Stimulated activated effector memory CD8-positive, alpha-beta T cell treated with anti-CD3 and anti-CD28 coated beads, Interleukin-12 subunit alpha, Interleukin-12 subunit beta, amount 100 ng/mL, for 72 hours (primary cell): ENCODE measurements at regions not wholly inside any gene's neighbourhood (a gene's known extent, or its start where the extent isn't known, plus 50 kb on each side); places are given as distances from the start of the nearest gene placed in this dataset.
A peak's percentile ranks its signal among the peaks of the same experiment; 100 is the strongest.

Experiments used
- ATAC-seq: fragments of 150-1000 bp; cut with Tn5 transposase; 2 replicates; pipeline ENCODE4 v1.10.0; 2021
- DNase-seq, 2 donors: peaks; one replicate each; pipeline ENCODE4 v3.0.0; 2021 to 2022; ENCODE audit warnings: low spot score in 2 of 2
- H3K27ac Mint-ChIP-seq: one replicate; pipeline ENCODE4 v1.8.0; 2022; ENCODE audit warnings: mild to moderate bottlenecking, mixed read lengths
- H3K36me3 Mint-ChIP-seq: one replicate; pipeline ENCODE4 v1.8.0; 2022; ENCODE audit warnings: mild to moderate bottlenecking, mixed read lengths
- H3K4me1 Mint-ChIP-seq: one replicate; pipeline ENCODE4 v1.8.0; 2022; ENCODE audit warnings: mixed read lengths
- H3K4me3 Mint-ChIP-seq: one replicate; pipeline ENCODE4 v1.8.0; 2022; ENCODE audit warnings: mild to moderate bottlenecking, mixed read lengths
- H3K9me3 Mint-ChIP-seq: one replicate; pipeline ENCODE4 v1.8.0; 2022; ENCODE audit warnings: mixed read lengths

DNA sequence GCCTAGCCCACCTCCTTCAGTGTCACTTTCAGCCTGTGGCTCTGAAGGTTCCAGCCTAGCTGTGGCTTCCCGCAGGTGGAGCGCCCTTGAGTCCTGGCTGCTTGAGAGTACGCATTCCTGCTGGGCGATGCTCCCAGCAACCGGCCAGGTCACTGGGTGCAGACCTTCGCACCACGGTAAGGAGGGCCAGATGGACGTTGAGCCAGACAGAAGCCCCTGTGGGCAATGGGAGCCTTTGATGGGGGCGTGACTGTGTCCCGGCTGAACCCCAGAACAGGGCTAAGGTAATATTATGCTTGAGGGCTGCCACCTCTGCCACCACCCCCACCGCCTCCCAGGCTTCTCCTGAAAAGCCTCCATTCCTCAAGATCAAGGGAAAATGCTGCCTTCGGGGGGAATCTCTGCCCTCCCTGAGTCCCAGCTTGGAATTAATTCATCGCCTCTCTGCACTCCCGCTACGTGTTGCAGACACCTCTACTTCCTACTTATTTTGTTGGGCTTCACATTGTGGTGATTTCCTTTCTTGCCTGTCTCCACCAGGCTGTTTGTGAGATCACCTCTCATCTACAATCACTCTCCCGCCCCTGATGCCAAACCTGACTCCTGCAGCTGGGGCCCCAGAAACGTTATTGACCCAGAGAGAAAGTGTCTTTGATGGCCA lies 144.9 kb upstream of the NECTIN1 start:
- DNase-seq: no peak
- Mint-ChIP-seq H3K36me3 (no peaks in the 10 kb centered on the region), H3K9me3 (no peaks in the 10 kb centered on the region), H3K27ac (no peak overlapping the region), H3K4me1 (no peaks in the 10 kb centered on the region), H3K4me3 (no peak overlapping the region)
- no peak for ATAC-seq

DNA sequence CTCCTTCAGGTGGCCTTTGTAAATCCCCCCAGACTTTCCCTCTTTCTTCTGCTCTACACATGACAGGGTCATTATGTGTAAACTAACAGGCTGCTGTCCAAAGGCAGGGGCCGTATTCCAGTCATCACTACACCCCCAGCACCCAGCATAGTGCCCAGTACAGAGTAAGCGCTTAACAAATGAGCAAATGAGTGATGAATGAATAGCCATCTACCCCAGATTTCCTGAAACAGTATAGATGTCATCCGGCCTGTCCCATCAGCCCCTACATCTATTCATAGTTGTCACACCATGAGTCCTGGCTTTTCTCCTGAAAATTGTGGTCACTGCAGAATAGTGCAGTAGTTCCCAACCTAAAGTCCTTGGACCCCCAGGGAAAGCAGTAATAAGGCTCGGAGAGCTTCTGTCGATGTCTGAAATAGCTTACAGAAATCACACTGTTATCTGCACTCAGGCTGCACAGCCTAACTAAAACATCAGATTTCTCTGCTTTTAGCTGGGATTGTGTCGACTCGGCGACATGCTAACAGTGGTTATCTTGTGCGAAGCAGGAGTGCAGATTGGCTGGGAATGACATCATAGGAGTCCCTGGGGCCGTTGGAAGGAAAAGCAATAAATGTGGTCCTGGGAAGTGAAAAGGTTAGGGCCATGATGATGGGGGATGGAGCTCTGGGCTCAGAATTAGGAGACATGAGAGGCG lies 143.8 kb upstream of the NECTIN1 start:
- Mint-ChIP-seq H3K27ac (no peak overlapping the region), H3K4me3 (no peak overlapping the region), H3K4me1 (no peaks in the 10 kb centered on the region), H3K36me3 (no peaks in the 10 kb centered on the region), H3K9me3 (no peaks in the 10 kb centered on the region)
- no peak for ATAC-seq
- DNase-seq: no peak

DNA sequence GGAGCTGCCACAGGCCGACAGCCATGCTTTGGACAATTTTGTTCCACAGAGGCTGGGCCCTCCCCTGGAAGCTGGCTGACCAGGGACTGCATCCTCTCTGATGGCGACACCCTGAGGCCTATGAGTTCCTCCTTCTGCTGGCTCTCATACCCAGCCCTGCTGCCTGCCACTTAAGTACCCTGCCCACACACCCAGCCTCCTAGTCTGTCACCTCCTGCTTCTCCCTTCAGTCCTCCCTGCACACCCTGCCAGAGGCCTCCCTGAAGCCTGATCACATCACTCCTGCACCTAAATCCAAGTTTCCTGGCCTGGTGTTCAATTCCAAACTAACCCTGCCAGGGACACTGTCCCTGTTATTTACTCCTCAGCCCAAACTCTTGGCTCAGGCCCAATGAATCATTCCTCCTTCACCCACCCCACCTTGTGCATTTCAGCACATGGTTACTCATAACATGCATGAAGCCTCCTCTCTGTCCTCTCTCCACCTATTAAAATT lies 136.7 kb upstream of the NECTIN1 start:
- Mint-ChIP-seq H3K27ac (no peak overlapping the region), H3K4me1 (no peaks in the 10 kb centered on the region), H3K36me3 (no peaks in the 10 kb centered on the region), H3K4me3 (no peak overlapping the region), H3K9me3 (no peaks in the 10 kb centered on the region)
- DNase-seq: no peak
- peak; percentile 6 for ATAC-seq

DNA sequence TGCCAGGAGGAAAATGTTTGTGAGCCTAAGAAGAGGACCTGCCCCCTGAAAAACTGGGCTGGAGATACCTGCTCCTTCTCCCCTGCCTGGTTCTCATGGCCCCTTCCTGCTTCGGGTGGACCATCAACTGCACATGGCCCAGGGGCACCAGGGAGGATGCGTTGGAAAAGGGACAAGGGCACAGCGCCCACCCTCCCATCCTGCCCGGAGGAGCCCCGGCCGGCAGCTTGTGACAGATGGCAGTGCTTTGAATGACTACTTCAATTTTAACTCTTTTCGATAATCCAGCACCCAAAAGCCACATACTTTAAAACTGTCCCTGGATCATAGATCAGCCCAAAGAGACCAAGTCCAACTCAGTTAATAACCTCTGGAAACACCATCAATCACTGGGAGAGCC lies 135.8 kb upstream of the NECTIN1 start:
- ATAC-seq: no peak
- H3K4me1 Mint-ChIP-seq: no peaks in the 10 kb centered on the region
- H3K4me3 Mint-ChIP-seq: no peak overlapping the region
- H3K36me3 Mint-ChIP-seq: no peaks in the 10 kb centered on the region
- H3K27ac Mint-ChIP-seq: no peak overlapping the region
- H3K9me3 Mint-ChIP-seq: no peaks in the 10 kb centered on the region
- DNase-seq: no peak

DNA sequence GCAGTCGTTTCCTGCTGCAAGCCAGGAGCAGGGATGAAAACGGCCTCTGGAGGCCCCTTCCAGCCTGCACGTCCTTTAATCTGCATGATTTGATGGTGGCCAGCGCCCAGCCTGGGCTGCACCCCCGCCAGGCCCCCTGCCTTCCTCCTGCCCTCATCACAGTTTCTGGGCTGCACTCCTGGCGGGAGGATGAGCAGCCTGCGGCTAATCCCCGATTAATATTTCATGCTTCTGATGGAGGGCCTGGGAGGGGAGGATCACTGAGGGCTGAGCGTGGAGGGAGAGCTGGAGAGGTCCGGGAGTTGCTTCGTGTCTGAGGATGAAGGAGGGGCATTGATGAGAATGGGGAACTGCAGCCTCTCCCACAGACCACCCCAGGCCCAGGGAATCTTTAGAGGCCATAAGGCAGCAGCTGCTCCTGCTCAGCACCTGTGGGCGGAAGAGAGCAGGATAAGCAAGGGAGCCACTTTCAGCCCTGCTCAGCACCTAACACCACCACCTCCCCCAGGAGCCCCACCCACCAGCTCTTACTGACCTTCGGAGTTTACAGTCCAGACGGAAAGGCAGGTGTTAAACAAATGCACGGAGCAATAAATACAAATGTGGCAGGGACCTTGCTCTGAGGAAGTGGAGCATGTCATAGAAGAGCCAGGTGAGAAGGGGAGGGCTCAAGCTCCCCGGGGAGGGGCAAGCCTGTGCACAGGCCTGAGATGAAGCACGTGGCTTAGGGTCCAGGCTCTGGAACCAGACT lies 135.0 kb upstream of the NECTIN1 start:
- Mint-ChIP-seq H3K9me3 (no peaks in the 10 kb centered on the region), H3K27ac (no peak overlapping the region), H3K4me1 (no peaks in the 10 kb centered on the region), H3K36me3 (no peaks in the 10 kb centered on the region), H3K4me3 (no peak overlapping the region)
- DNase-seq (no peak), ATAC-seq (no peak)

DNA sequence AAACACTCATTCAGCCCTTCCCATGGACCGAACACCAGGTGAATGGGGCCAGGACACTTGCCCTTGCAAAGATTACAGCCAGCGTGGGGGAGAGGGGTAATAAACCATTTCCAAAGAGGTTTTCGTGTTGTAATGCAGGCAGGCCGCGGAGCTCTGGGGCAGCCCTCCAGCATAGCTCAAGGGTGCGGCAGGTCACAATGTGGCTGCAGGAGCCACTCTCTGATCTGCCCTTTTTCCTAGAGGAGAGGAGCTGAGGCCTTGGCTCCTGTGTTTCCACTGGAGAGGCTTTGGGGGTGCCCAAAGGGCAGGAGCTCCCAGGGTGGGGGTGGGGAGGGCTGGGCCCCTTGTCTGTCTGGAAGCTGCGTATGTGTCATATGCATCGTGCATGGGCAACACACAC lies 134.2 kb upstream of the NECTIN1 start:
- ATAC-seq: no peak
- Mint-ChIP-seq H3K4me1 (no peaks in the 10 kb centered on the region), H3K4me3 (no peak overlapping the region), H3K9me3 (no peaks in the 10 kb centered on the region), H3K36me3 (no peaks in the 10 kb centered on the region), H3K27ac (no peak overlapping the region)
- DNase-seq: no peak

DNA sequence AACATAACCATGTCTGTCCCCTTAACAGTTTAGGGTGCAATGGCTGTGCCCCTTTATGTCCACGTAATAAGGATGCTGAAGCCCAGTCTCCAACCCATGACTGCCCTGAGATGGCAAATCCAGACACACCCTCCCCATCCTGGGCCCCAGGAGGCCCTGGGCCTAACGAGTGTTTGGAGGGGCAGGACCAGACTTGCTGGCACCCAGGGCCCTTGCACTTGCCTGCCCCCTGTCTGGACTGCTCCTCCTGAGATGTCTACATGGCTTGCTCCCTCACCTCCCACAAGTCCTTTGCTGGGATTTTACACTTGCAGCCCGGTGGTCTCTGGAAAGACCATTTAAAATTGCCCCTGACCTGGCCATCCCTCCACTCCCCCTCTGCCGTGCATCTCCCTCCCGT lies 132.2 kb upstream of the NECTIN1 start:
- H3K36me3 Mint-ChIP-seq: no peaks in the 10 kb centered on the region
- H3K4me3 Mint-ChIP-seq: no peak overlapping the region
- no peaks in the 10 kb centered on the region for H3K4me1 Mint-ChIP-seq
- DNase-seq: no peak
- H3K27ac Mint-ChIP-seq: no peak overlapping the region
- no peak for ATAC-seq
- H3K9me3 Mint-ChIP-seq: no peaks in the 10 kb centered on the region

DNA sequence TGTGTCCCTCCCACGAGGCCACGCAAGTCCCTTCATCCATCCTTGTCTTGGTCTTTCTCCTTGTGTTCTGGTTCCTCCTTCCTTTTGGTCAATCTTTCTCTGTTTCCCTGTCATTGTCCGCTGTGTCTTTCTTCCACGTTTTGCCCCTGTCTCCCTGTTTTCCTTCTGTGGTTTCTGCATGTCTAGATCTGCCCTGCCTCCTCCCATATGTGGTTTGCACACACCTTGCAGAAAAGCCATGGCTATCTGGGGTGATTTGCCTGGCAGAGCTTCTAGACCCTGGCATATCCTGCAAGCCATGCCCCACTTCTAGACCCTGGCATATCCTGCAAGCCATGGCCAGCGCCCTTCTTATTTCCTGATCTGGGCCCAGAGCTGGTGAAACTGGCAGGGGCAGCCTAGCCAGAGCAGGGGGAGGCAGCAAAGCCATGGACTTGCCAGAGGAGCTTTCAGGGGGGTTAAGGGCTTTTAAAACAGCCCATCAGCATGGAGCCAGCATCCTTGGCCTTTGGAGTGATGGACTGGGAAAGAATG lies 131.6 kb upstream of the NECTIN1 start:
- no peaks in the 10 kb centered on the region for H3K4me1 Mint-ChIP-seq
- DNase-seq: no peak
- H3K36me3 Mint-ChIP-seq: no peaks in the 10 kb centered on the region
- ATAC-seq: no peak
- no peak overlapping the region for H3K27ac Mint-ChIP-seq
- no peaks in the 10 kb centered on the region for H3K9me3 Mint-ChIP-seq
- H3K4me3 Mint-ChIP-seq: no peak overlapping the region

DNA sequence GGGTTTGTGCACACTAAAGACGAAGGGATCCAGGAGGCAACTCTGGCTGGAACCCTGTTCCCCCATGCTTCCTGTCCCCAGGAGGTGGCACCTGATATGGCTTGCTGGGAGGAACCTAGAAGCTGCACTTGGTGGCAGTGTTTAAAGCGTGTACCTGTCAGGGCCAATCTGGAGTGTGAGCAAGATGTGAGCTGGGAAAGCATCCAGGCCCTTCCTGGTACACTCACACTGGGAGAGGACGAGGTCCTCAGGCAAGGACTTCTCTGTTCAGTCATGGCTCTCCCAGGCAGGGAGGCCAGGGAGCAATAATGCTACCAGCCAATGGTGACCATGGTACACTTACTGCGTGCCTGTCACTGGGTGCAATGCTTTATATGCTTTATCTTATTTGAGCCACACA lies 130.7 kb upstream of the NECTIN1 start:
- DNase-seq: no peak
- Mint-ChIP-seq H3K4me1 (peaks cover 1% of the 10 kb centered on the region), H3K4me3 (no peak overlapping the region), H3K9me3 (no peaks in the 10 kb centered on the region), H3K36me3 (no peaks in the 10 kb centered on the region), H3K27ac (no peak overlapping the region)
- no peak for ATAC-seq

DNA sequence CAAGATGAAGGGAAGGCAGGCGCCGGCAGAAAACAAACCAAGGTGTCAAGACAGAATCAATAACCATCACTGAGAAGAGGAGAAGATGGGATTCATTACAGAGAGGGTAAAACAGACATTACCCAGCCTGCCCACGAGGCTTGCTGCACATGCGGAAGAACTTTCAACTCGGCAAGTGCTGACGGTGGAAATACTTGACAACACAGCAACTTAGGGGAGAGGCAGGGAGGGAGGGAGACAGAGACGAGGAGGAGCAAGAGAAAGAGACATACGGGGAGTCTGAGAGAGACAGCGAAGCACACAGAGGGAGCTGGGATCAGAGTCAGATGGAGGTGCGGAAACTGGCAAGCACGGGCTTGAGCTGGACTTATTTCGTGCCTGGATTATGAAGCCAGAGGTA lies 129.3 kb upstream of the NECTIN1 start:
- H3K27ac Mint-ChIP-seq: no peak overlapping the region
- ATAC-seq (no peak), DNase-seq (no peak)
- H3K4me1 Mint-ChIP-seq: peaks cover 6% of the 10 kb centered on the region
- H3K9me3 Mint-ChIP-seq: no peaks in the 10 kb centered on the region
- no peaks in the 10 kb centered on the region for H3K36me3 Mint-ChIP-seq
- H3K4me3 Mint-ChIP-seq: no peak overlapping the region

DNA sequence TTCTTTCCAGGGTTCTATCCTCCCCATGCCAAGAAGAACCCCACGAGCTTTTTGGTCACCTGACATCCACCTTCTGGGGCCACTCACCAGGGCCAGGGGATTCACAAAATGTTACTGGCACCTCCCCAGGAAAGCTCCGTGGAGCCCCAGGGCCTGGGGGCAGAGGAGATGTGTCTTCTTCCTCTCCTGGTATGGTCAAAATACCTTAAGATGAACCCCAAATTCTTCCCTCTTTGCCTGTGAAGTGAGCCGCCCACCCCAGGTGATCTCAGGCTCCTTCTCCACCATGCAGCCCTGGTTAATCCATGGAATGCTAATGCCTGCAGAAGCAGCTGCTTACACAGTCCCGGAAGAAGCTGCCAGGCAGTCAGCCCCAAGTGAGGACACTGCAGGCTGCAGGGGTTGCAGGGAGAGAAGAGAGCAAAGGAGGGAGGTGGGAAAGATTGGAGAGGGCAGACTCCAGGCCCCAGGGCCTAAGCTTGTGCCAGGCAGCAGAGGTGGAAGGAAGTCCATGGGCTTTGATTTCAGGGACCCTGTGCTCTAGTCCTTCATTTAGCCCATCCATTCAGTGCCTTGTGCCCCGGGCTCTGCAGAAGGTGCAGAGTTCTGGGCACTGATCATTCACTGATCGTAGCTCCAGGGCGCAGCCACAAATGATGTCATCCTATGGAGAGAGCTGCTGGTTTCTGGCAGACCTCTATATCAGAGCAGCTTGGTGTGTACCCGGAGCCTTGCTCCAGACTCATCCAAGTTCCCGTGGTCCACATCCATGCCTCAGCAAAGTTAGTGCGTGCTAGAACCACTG lies 127.9 kb upstream of the NECTIN1 start:
- Mint-ChIP-seq H3K4me3 (no peak overlapping the region), H3K4me1 (peaks cover 6% of the 10 kb centered on the region), H3K9me3 (no peaks in the 10 kb centered on the region), H3K36me3 (no peaks in the 10 kb centered on the region), H3K27ac (no peak overlapping the region)
- DNase-seq (no peak), ATAC-seq (no peak)

DNA sequence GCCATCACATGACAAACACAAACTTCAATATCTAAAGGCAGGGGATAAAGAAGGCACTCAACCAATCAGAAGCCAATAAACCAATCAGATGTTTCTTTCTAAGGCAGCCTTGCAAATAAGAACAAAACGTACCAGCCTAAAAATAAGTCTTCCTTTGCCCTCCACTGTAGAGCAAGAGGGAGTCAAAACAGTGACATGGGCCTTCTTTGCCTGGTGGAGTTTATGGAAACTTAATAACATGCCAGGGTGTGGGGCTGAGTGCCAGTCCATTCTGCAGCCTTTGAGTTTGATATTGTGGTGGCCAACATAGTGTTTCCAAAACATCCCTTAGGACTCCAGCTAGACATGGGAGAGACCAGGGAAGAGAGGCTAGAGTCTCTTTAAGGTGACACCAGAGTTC lies 126.1 kb upstream of the NECTIN1 start:
- no peak overlapping the region for H3K27ac Mint-ChIP-seq
- H3K9me3 Mint-ChIP-seq: no peaks in the 10 kb centered on the region
- H3K4me3 Mint-ChIP-seq: no peak overlapping the region
- peaks cover 6% of the 10 kb centered on the region for H3K4me1 Mint-ChIP-seq
- DNase-seq (no peak), ATAC-seq (no peak)
- no peaks in the 10 kb centered on the region for H3K36me3 Mint-ChIP-seq

DNA sequence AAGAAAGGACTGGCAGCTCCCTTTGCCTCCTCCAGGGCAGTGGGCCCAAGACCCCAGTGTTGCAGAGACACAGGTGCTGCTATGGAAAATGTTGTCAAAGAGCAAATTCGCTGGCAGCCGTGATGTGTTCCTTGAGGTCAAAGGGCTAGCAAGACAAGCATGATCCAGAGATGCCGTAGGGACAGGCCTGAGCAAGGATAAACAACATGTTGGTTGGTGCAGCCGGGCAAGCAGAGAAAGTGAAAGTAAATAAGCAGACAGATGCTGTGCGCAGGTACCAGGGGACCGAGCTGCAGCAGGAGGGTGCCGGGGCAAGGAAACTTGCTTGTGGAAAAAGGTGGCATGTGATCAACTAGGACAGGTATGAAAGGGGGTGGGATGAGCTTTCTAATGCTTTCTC lies 125.5 kb upstream of the NECTIN1 start:
- DNase-seq (no peak), ATAC-seq (no peak)
- no peak overlapping the region for H3K4me3 Mint-ChIP-seq
- H3K27ac Mint-ChIP-seq: no peak overlapping the region
- peaks cover 6% of the 10 kb centered on the region for H3K4me1 Mint-ChIP-seq
- no peaks in the 10 kb centered on the region for H3K36me3 Mint-ChIP-seq
- no peaks in the 10 kb centered on the region for H3K9me3 Mint-ChIP-seq

DNA sequence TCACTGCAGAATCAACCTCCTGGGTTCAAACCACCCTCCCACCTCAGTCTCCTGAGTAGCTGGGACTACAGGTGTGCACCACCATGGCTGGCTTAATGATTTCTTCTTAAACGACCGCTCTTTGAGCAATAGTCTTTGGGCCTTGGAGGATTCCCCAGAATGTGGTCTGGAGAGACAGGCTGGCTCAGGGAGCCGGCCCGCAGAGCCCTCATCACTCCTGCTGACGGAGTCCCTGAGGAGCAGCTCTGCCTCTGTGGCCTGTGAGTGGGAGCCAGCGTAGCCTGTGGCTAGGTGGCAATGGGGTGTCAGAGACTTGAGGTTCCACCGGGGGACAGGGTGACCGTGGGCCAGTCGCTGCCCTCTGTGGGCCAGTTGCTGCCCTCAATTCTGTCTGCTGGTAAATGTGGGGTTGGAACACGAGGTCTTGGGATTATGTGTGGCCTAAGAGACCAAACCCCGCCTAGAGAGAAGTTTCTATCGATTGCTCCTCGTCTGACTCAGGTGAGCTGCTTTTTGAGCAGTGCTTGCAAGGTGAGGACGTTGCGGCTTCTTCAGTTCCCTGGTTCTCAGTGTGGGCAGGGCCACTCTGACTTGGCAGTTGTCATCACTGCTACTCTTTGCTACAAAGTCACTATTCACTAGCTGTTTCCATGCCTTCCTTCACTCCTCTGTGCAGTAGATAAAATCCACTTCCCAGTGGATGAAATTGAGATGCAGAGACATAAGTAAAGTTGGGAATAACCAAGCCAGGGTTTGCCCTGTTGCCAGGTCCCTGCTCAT lies 124.8 kb upstream of the NECTIN1 start:
- Mint-ChIP-seq H3K4me3 (no peak overlapping the region), H3K9me3 (no peaks in the 10 kb centered on the region), H3K36me3 (no peaks in the 10 kb centered on the region), H3K4me1 (peaks cover 6% of the 10 kb centered on the region), H3K27ac (no peak overlapping the region)
- ATAC-seq: no peak
- no peak for DNase-seq
